NB4 (cell line): ENCODE measurements at regions not wholly inside any gene's neighbourhood (a gene's known extent, or its start where the extent isn't known, plus 50 kb on each side); places are given as distances from the start of the nearest gene placed in this dataset.

Experiments used
- DNase-seq: peaks from one replicate; pipeline ENCODE4 v3.0.0; 2010; ENCODE audit warnings: low read depth
- H3K4me3 ChIP-seq: one replicate; pipeline ENCODE4 v1.5.1; 2011; ENCODE audit warnings: mild to moderate bottlenecking, low read depth, low read length, moderate library complexity
- MYC ChIP-seq: IDR thresholded peaks from 2 replicates; pipeline ENCODE4 v1.6.1; 2011; ENCODE audit warnings: low read depth, low read length
- POLR2A ChIP-seq: IDR thresholded peaks from 2 replicates; pipeline ENCODE4 v1.6.1; 2011; ENCODE audit warnings: mild to moderate bottlenecking; ENCODE audit not compliant: insufficient read length; ENCODE audit errors: extremely low read depth
- TF ChIP-seq, protein P1 (sequence below): IDR thresholded peaks from one replicate; pipeline ENCODE4 v1.5.1; 2012; ENCODE audit warnings: low read depth, low read length
- TF ChIP-seq, protein P2 (sequence below): IDR thresholded peaks from 2 replicates; pipeline ENCODE4 v1.6.1; 2011; ENCODE audit warnings: low read depth, low read length

DNA sequence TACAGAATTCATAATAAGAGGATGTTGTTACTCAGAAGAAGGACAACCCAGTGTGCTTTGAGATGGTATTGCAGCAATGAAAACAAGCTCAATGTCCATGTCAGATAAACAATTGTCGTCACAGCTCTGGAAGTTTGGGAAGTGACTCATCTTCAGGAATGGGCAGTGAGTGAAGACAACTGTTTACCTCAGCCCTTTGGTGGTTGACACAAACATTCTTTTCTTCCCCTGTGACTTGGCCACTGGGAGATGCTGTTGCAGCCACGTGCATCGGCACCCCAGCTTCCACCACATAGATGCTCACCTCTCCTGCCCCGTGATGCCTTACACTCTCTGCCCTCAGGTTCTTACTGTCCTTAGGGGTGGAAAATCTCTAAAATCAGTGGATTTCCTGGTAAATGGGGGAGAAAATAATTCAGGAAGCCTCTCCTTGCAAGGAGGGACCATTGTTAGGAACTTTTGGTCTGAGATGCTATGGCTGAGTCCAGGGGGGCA is 114.1 kb upstream of the GALNT15 start:
- TF ChIP-seq, protein P1, sequence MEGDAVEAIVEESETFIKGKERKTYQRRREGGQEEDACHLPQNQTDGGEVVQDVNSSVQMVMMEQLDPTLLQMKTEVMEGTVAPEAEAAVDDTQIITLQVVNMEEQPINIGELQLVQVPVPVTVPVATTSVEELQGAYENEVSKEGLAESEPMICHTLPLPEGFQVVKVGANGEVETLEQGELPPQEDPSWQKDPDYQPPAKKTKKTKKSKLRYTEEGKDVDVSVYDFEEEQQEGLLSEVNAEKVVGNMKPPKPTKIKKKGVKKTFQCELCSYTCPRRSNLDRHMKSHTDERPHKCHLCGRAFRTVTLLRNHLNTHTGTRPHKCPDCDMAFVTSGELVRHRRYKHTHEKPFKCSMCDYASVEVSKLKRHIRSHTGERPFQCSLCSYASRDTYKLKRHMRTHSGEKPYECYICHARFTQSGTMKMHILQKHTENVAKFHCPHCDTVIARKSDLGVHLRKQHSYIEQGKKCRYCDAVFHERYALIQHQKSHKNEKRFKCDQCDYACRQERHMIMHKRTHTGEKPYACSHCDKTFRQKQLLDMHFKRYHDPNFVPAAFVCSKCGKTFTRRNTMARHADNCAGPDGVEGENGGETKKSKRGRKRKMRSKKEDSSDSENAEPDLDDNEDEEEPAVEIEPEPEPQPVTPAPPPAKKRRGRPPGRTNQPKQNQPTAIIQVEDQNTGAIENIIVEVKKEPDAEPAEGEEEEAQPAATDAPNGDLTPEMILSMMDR, result no peak
- TF ChIP-seq MYC (no peak), POLR2A (no peak)
- TF ChIP-seq, protein P2, sequence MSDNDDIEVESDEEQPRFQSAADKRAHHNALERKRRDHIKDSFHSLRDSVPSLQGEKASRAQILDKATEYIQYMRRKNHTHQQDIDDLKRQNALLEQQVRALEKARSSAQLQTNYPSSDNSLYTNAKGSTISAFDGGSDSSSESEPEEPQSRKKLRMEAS, result no peak
- no peak overlapping the region for H3K4me3 ChIP-seq
- DNase-seq, result no peak

DNA sequence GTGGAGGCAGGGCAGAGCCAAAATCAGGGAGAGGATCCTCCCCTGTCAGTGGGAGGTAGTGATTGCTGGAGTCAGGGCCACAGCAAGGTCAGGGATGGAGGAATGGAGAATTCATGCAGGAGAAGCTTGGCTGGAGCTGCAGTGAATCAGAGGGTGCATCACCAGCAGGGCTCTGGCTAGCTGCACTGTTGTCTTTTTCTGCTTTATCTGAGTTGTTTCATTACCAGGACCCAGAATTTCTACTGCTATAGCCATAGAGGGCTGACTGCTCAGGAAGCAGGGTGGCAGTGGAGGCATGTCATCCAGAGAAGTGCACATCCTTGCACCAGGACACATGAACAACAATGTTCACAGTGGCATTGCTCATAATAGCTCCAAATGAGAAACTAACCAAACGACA is 113.5 kb upstream of the GALNT15 start:
- no peak for DNase-seq
- TF ChIP-seq, protein P1, result no peak
- TF ChIP-seq, protein P2, result no peak
- TF ChIP-seq MYC, result no peak
- TF ChIP-seq POLR2A, result no peak
- no peak overlapping the region for H3K4me3 ChIP-seq

DNA sequence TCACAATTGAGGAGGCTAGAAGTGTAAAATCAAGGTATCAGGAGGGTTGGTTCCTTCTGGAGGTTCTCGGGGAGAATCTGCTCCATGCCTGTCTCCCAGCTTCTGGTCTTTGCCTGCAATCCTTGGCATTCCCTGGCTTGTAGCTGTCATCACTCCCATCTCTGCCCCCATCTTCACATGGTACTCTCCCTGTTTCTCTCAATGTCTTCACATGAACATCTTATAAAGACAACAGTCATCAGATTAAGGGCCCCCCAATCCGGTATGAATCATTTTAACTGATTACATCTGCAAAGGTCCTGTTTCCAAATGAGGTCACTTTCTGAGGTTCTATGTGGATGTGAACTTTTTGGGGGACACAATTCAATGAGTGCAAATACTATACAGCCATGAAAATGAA is 113.0 kb upstream of the GALNT15 start:
- no peak for DNase-seq
- no peak overlapping the region for H3K4me3 ChIP-seq
- TF ChIP-seq POLR2A, result no peak

DNA sequence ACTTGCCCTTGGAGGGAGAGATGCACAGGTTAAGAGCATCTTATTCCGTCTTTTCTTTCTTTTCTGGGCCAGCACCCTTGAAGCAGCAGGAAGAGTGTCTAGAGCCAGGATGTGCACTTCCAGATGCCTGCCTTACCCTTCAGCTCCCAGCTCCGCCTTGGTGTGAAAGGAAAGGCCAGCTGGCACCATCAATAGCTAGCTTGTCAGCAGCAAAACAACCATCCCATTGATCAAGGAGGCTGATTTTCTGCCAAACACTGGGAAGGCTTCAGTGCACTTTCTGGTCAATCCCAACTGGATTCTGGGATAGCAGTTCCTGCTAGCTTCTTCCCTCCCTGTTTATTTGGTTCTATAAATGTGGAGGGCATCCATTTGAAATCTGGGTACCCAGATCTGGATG is 110.9 kb upstream of the GALNT15 start:
- no peak overlapping the region for H3K4me3 ChIP-seq
- TF ChIP-seq, protein P2, result no peak
- TF ChIP-seq MYC, result no peak
- TF ChIP-seq, protein P1, result no peak
- TF ChIP-seq POLR2A, result no peak
- DNase-seq, result no peak

DNA sequence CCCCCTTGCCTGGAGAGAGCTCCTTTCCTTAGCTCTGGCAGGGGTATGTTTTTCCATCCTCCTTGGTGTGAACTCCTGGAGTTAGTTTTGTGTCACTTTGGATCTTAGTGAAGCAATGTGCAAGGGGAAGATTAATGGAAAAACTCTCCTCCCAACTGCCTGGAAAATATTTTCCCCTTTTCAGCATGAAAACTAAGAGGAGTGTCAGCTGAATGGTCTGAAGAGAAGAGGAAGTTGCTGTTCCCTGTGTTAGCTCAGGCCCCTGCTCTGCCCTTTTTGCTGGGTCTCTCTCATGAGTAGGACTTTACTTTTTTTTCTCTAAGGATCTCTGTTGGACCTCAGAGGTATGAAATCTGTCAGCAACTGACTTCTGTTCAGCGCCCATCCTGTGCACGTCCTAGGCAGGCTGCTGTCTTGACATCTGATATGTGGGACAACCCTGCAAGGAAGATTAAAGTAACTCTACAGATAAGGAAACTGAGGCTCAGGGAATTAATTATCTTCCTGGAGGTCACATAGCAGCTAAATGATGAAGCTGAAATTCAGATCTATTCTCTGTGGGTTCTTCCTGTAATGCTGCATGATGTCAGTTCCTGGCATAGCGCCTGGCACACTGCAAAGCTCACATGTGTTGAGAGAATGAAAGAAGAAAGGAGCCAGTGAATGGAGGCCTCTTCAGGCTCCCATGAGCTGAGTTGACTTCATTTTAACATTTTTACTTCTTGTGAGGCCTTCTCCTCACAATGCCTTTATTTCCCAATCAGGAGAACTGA is 109.7 kb upstream of the GALNT15 start:
- no peak for DNase-seq
- no peak overlapping the region for H3K4me3 ChIP-seq
- no peak for TF ChIP-seq MYC

DNA sequence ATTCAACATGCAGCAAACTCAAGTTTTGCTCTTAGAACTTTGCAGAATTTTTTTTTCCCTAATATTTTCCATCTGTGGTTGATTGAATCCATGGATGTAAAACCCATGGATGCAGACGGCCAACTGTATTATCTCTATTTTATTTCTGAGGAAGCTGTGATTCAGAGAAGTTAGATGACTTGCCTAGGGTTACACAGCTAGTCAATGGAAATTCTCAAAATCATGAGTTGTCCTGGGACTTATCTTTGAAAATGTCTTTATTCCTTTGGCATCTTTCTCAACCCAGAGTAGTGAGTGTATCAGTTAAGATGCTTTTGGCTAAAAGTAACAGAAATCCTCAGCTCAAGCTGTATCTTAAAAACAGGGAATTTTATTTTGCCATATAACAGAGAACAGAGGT is 107.9 kb upstream of the GALNT15 start:
- TF ChIP-seq POLR2A (no peak), MYC (no peak)
- TF ChIP-seq, protein P2, result no peak
- TF ChIP-seq, protein P1, result no peak
- H3K4me3 ChIP-seq, result no peak overlapping the region
- no peak for DNase-seq

DNA sequence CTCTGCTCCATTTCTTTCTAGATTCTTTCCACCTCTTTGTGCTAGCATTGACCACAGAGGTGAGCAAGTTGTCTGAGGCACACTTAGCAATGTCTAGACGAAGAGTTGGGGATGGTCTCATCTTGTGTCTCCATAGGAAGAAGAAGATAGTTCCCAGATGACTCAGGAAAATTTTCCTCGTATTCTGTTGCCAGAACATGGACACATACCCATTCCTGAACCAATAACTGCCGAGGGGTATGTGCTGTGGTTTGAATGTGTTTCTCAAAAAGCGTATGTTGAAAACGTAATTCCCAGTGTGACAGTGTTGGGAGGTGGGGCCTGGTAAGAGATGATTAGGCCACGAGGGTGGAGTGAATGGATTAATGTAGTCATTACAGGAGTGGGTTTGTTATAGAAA is 107.5 kb upstream of the GALNT15 start:
- DNase-seq, result no peak
- TF ChIP-seq MYC, result no peak
- TF ChIP-seq, protein P2, result no peak
- TF ChIP-seq, protein P1, result no peak
- H3K4me3 ChIP-seq, result no peak overlapping the region
